PFSK-1 (cell line): ENCODE measurements at regions not wholly inside any gene's neighbourhood (a gene's known extent, or its start where the extent isn't known, plus 50 kb on each side); places are given as distances from the start of the nearest gene placed in this dataset.

Source experiments
- FOXP2 ChIP-seq: optimal IDR thresholded peaks from 2 replicates; pipeline ENCODE3; 2011; ENCODE audit warnings: borderline replicate concordance, control low read depth, inconsistent platforms; ENCODE audit not compliant: insufficient read depth; ENCODE audit errors: extremely low read length, extremely low read depth
- POLR2AphosphoS5 ChIP-seq: IDR thresholded peaks from 2 replicates; pipeline ENCODE4 v1.6.1; 2012; ENCODE audit warnings: low read depth, mild to moderate bottlenecking, control low read depth, low read length, moderate library complexity
- REST ChIP-seq, 2 experiments: IDR thresholded peaks; 2 replicates each; pipeline versions ENCODE4 v1.6.1 to v1.8.0; 2011 to 2012; ENCODE audit warnings: low read depth in 2 of 2, low read length in 2 of 2, control low read depth in 1 of 2, inconsistent platforms in 1 of 2, mild to moderate bottlenecking in 1 of 2, moderate library complexity in 1 of 2; ENCODE audit not compliant: insufficient read depth in 1 of 2
- SIN3A ChIP-seq: IDR thresholded peaks from 2 replicates; pipeline ENCODE4 v1.6.1; 2012; ENCODE audit warnings: mild to moderate bottlenecking, low read length, moderate library complexity, borderline replicate concordance; ENCODE audit not compliant: insufficient read depth
- TAF1 ChIP-seq: IDR thresholded peaks from 2 replicates; pipeline ENCODE4 v1.6.1; 2012; ENCODE audit warnings: low read length, control low read depth, borderline replicate concordance; ENCODE audit not compliant: insufficient read depth

GRCh38 chr3:159416856-159417255, 571.8 kb upstream of the IL12A start:
- TF ChIP-seq REST (IDR thresholded peaks at IDR 0.05; ENCODE audit: insufficient read depth in 1 of 2, low read depth in 2 of 2, low read length in 2 of 2) (no peak), SIN3A (no peak), POLR2AphosphoS5 (no peak), FOXP2 (no peak), TAF1 (no peak)

GRCh38 chr3:159417761-159418160, 570.9 kb upstream of the IL12A start:
- no peak for TF ChIP-seq SIN3A
- TF ChIP-seq TAF1, result no peak
- no peak for TF ChIP-seq REST (IDR thresholded peaks at IDR 0.05; ENCODE audit: insufficient read depth in 1 of 2, low read depth in 2 of 2, low read length in 2 of 2)
- TF ChIP-seq FOXP2, result no peak
- no peak for TF ChIP-seq POLR2AphosphoS5

- TF ChIP-seq TAF1 (no peak), REST (IDR thresholded peaks at IDR 0.05; ENCODE audit: insufficient read depth in 1 of 2, low read depth in 2 of 2, low read length in 2 of 2) (no peak), SIN3A (no peak), POLR2AphosphoS5 (no peak), FOXP2 (no peak)
These were observed 569.8 kb upstream of the IL12A start for GRCh38 chr3:159418571-159419526.

GRCh38 chr3:159429702-159430101, 558.9 kb upstream of the IL12A start:
- TF ChIP-seq FOXP2 (no peak), TAF1 (no peak), REST (IDR thresholded peaks at IDR 0.05; ENCODE audit: insufficient read depth in 1 of 2, low read depth in 2 of 2, low read length in 2 of 2) (no peak), POLR2AphosphoS5 (no peak), SIN3A (no peak)
